H1 (cell line): ENCODE measurements at regions not wholly inside any gene's neighbourhood (a gene's known extent, or its start where the extent isn't known, plus 50 kb on each side); places are given as distances from the start of the nearest gene placed in this dataset.

Experiments
- CTCF ChIA-PET: fragments of 300-600 bp; sonication (Branson Sonifier 250); formaldehyde crosslinking; loops from one replicate; lab custom pipeline; 2021; ENCODE audit not compliant: partially characterized antibody; lab: Charles Lee
- POLR2A ChIA-PET: fragments of 300-600 bp; sonication (Branson Sonifier 250); formaldehyde crosslinking; loops from one replicate; lab custom pipeline; 2021; ENCODE audit warnings: inconsistent platforms; ENCODE audit not compliant: partially characterized antibody; lab: Charles Lee
- DNase-seq, 2 experiments: peaks; one replicate each; pipeline versions ENCODE4 v3.0.0 to v3.0.0-alpha.2; 2010 to 2022; ENCODE audit warnings: low spot score in 2 of 2, low read depth in 1 of 2, mixed read lengths in 1 of 2
- FAIRE-seq: peaks from 2 replicates; lab custom pipeline; 2011; peaks lifted over from hg19 to GRCh38; lab: Jason Lieb, UNC
- H2AFZ ChIP-seq: 2 replicates; pipeline ENCODE4 v1.8.1; 2012; ENCODE audit warnings: low read length, inconsistent platforms
- H2AK5ac ChIP-seq: 2 replicates; pipeline ENCODE4 v1.6.1; 2013; ENCODE audit warnings: low read depth, low read length
- H2BK120ac ChIP-seq: replicated peaks from 2 replicates; pipeline ENCODE3; 2013; ENCODE audit warnings: low read depth, low read length, inconsistent platforms
- H2BK12ac ChIP-seq: 2 replicates; pipeline ENCODE4 v1.6.1; 2013; ENCODE audit warnings: low read depth, low read length
- H2BK15ac ChIP-seq: 2 replicates; pipeline ENCODE4 v1.6.1; 2013; ENCODE audit warnings: low read length
- H2BK20ac ChIP-seq: 2 replicates; pipeline ENCODE4 v1.6.1; 2013; ENCODE audit warnings: low read length
- H2BK5ac ChIP-seq: 2 replicates; pipeline ENCODE4 v1.6.1; 2013; ENCODE audit warnings: low read depth, low read length
- H3K14ac ChIP-seq: 2 replicates; pipeline ENCODE4 v1.6.1; 2013; ENCODE audit warnings: inconsistent platforms; ENCODE audit not compliant: insufficient read length
- H3K18ac ChIP-seq: 2 replicates; pipeline ENCODE4 v1.6.1; 2013; ENCODE audit warnings: low read length; ENCODE audit errors: extremely low read depth
- H3K23ac ChIP-seq: 2 replicates; pipeline ENCODE4 v1.6.1; 2013; ENCODE audit warnings: inconsistent platforms; ENCODE audit not compliant: insufficient read length
- H3K23me2 ChIP-seq: 2 replicates; pipeline ENCODE4 v1.6.1; 2013; ENCODE audit warnings: low read depth, low read length
- H3K27ac ChIP-seq: 2 replicates; pipeline ENCODE4 v1.6.1; 2011; ENCODE audit warnings: low read depth, low read length, inconsistent platforms
- H3K27me3 ChIP-seq, 4 experiments: replicated peaks in 1 of 4; 1 replicate in 1 of 4; 2 replicates in 3 of 4; pipeline versions ENCODE4 v1.6.1 to v1.8.1; 2011 to 2013; ENCODE audit warnings: low read length in 3 of 4, mild to moderate bottlenecking in 3 of 4, inconsistent platforms in 2 of 4, mixed read lengths in 2 of 4, moderate library complexity in 1 of 4; ENCODE audit not compliant: control insufficient read depth in 3 of 4, insufficient read depth in 3 of 4; ENCODE audit errors: extremely low read depth in 1 of 4
- H3K36me3 ChIP-seq, 4 experiments: 2 replicates each; pipeline versions ENCODE4 v1.6.1 to v1.8.1; 2011 to 2013; ENCODE audit warnings: mild to moderate bottlenecking in 4 of 4, low read length in 3 of 4, moderate library complexity in 2 of 4, control low read depth in 1 of 4, inconsistent platforms in 1 of 4; ENCODE audit not compliant: insufficient read depth in 4 of 4, control insufficient read depth in 2 of 4
- H3K4ac ChIP-seq: replicated peaks from 2 replicates; pipeline ENCODE3; 2013; ENCODE audit warnings: low read length, low read depth, mixed read lengths, inconsistent platforms; ENCODE audit not compliant: insufficient read length
- H3K4me1 ChIP-seq, 4 experiments: replicated peaks in 1 of 4; 1 replicate in 1 of 4; 2 replicates in 3 of 4; pipeline versions ENCODE4 v1.6.1 to v1.8.1; 2011 to 2013; ENCODE audit warnings: low read length in 3 of 4, inconsistent platforms in 2 of 4, mixed read lengths in 1 of 4; ENCODE audit not compliant: insufficient read depth in 4 of 4, control insufficient read depth in 3 of 4
- H3K4me2 ChIP-seq, 2 experiments: 2 replicates each; pipeline versions ENCODE4 v1.6.1 to v1.8.1; 2011 to 2013; ENCODE audit warnings: low read depth in 2 of 2, low read length in 2 of 2, control low read depth in 1 of 2, inconsistent platforms in 1 of 2, mild to moderate bottlenecking in 1 of 2; ENCODE audit not compliant: insufficient read depth in 1 of 2
- H3K4me3 ChIP-seq, 4 experiments: fragments of 200-600, 300-600 bp in 1 of 4; sonication (generic), shearing (Covaris generic), sonication (Bioruptor Twin) in 1 of 4; 2 replicates each; pipeline versions ENCODE4 v1.5.1 to v1.8.1; 2011 to 2016; ENCODE audit warnings: low read length in 4 of 4, low read depth in 3 of 4, control low read depth in 2 of 4, inconsistent platforms in 2 of 4, mild to moderate bottlenecking in 2 of 4, mixed read lengths in 1 of 4, moderate library complexity in 1 of 4; ENCODE audit not compliant: insufficient read depth in 2 of 4; ENCODE audit errors: extremely low read depth in 1 of 4
- H3K56ac ChIP-seq: replicated peaks from 2 replicates; pipeline ENCODE3; 2013; ENCODE audit warnings: low read depth, mild to moderate bottlenecking, mixed read lengths, low read length, inconsistent platforms; ENCODE audit not compliant: insufficient read length
- H3K79me1 ChIP-seq: 2 replicates; pipeline ENCODE4 v1.6.1; 2013; ENCODE audit warnings: low read depth, low read length, control low read depth
- H3K79me2 ChIP-seq, 2 experiments: 2 replicates each; pipeline versions ENCODE4 v1.6.1 to v1.8.1; 2012 to 2013; ENCODE audit warnings: low read length in 2 of 2, mild to moderate bottlenecking in 2 of 2, inconsistent platforms in 1 of 2; ENCODE audit not compliant: insufficient read depth in 2 of 2, control insufficient read depth in 1 of 2
- H3K9ac ChIP-seq, 4 experiments: replicated peaks in 1 of 4; 1 replicate in 1 of 4; 2 replicates in 3 of 4; pipeline versions ENCODE4 v1.6.1 to v1.8.1; 2011 to 2013; ENCODE audit warnings: low read depth in 3 of 4, low read length in 3 of 4, control low read depth in 2 of 4, mild to moderate bottlenecking in 2 of 4, moderate library complexity in 2 of 4, inconsistent platforms in 1 of 4; ENCODE audit errors: extremely low read depth in 1 of 4
- H3K9me3 ChIP-seq, 2 experiments: 2 replicates each; pipeline versions ENCODE4 v1.6.1 to v1.8.1; 2012 to 2013; ENCODE audit warnings: mild to moderate bottlenecking in 2 of 2, moderate library complexity in 2 of 2, control low read depth in 1 of 2, inconsistent platforms in 1 of 2, low read depth in 1 of 2, low read length in 1 of 2, mixed read lengths in 1 of 2; ENCODE audit not compliant: insufficient read depth in 2 of 2
- H4K20me1 ChIP-seq, 2 experiments: replicated peaks in 1 of 2; 2 replicates each; pipeline versions ENCODE3 to v1.8.1; 2011 to 2013; ENCODE audit warnings: inconsistent platforms in 2 of 2, low read length in 2 of 2, mild to moderate bottlenecking in 1 of 2; ENCODE audit not compliant: insufficient read depth in 2 of 2, control insufficient read depth in 1 of 2
- H4K5ac ChIP-seq: 2 replicates; pipeline ENCODE4 v1.6.1; 2013; ENCODE audit warnings: low read length, low read depth, mixed read lengths, inconsistent platforms; ENCODE audit not compliant: insufficient read length
- H4K8ac ChIP-seq: 2 replicates; pipeline ENCODE4 v1.8.0; 2013; ENCODE audit warnings: mild to moderate bottlenecking, moderate library complexity, low read length, inconsistent platforms; ENCODE audit not compliant: insufficient read depth; ENCODE audit errors: extremely low read depth
- H4K91ac ChIP-seq: replicated peaks from 2 replicates; pipeline ENCODE3; 2013; ENCODE audit warnings: low read length, mixed read lengths, inconsistent platforms; ENCODE audit not compliant: insufficient read length
- CTBP2 ChIP-seq: IDR thresholded peaks from 2 replicates; pipeline ENCODE4 v1.7.0; 2011; ENCODE audit warnings: borderline replicate concordance, mild to moderate bottlenecking, moderate library complexity, mixed read lengths, low read length; ENCODE audit not compliant: insufficient read depth, insufficient read length
- CTCF ChIP-seq, 3 experiments: IDR thresholded peaks; 1 replicate in 2 of 3; 2 replicates in 1 of 3; pipeline versions ENCODE4 v1.5.1 to v1.6.1; 2011; ENCODE audit warnings: low read length in 3 of 3, mild to moderate bottlenecking in 3 of 3, inconsistent platforms in 2 of 3, low read depth in 1 of 3, moderate library complexity in 1 of 3; ENCODE audit not compliant: insufficient read depth in 1 of 3; ENCODE audit errors: control extremely low read depth in 1 of 3
- EZH2 ChIP-seq: fragments of 200-600 bp; sonication (generic); IDR thresholded peaks from 2 replicates; pipeline ENCODE4 v1.7.1; 2012; ENCODE audit warnings: low read depth, mild to moderate bottlenecking, moderate library complexity, low read length, inconsistent platforms; ENCODE audit not compliant: severe bottlenecking
- GTF2F1 ChIP-seq: IDR thresholded peaks from 2 replicates; pipeline ENCODE4 v1.6.1; 2012; ENCODE audit warnings: low read depth, low read length, improper control_type of control experiment, borderline replicate concordance
- SP4 ChIP-seq: IDR thresholded peaks from 2 replicates; pipeline ENCODE4 v1.6.1; 2012; ENCODE audit warnings: low read length, inconsistent platforms
- ZNF274 ChIP-seq: IDR thresholded peaks from 2 replicates; pipeline ENCODE4 v1.7.0; 2012; ENCODE audit warnings: low read length, borderline replicate concordance; ENCODE audit errors: extremely low read depth

- Histone ChIP-seq H2AK5ac (no peak overlapping the region), H2BK15ac (no peak overlapping the region), H3K23me2 (no peaks in the 10 kb centered on the region), H2BK120ac (no peak overlapping the region), H4K91ac (no peak overlapping the region), H3K4me1 (no peaks in the 10 kb centered on the region), H3K27me3 (no peaks in the 10 kb centered on the region), H4K20me1 (no peaks in the 10 kb centered on the region), H4K8ac (no peak overlapping the region), H3K4me3 (no peak overlapping the region), H3K79me1 (no peaks in the 10 kb centered on the region), H3K14ac (no peak overlapping the region), H2BK20ac (no peak overlapping the region), H3K23ac (no peak overlapping the region), H4K5ac (no peak overlapping the region), H3K9me3 (no peaks in the 10 kb centered on the region), H3K56ac (no peak overlapping the region), H3K79me2 (no peaks in the 10 kb centered on the region), H2AFZ (no peak overlapping the region), H2BK12ac (no peak overlapping the region), H3K27ac (no peak overlapping the region), H3K4ac (no peak overlapping the region), H3K4me2 (no peak overlapping the region), H2BK5ac (no peak overlapping the region), H3K18ac (no peak overlapping the region), H3K9ac (no peak overlapping the region), H3K36me3 (no peaks in the 10 kb centered on the region)
- TF ChIP-seq CTCF (IDR thresholded peaks at IDR 0.05; ENCODE audit: control extremely low read depth in 1 of 3, insufficient read depth in 1 of 3, low read depth in 1 of 3, low read length in 3 of 3) (no peak), ZNF274 (no peak), CTBP2 (no peak), EZH2 (no peak), SP4 (no peak), GTF2F1 (no peak)
- FAIRE-seq (no peak), DNase-seq (no peak)
- CTCF ChIA-PET = interaction anchor here (0.6 to 1.3 kb wide), 2 partner anchors 10 to 593 kb away, joined by 3 to 4 read pairs; no protein-coding TSS in a partner anchor
- POLR2A ChIA-PET = no interaction called here
Observed at GRCh38 chr5:125439243-125439642, 692.8 kb upstream of the ZNF608 start.
